ENCODE measurements at regions not wholly inside any gene's neighbourhood (a gene's known extent, or its start where the extent isn't known, plus 50 kb on each side); places are given as distances from the start of the nearest gene placed in this dataset.

GRCh38 chr19:13561461-13561860 is 55.2 kb upstream of the CACNA1A start:
- TF ChIP-seq, protein P1, sequence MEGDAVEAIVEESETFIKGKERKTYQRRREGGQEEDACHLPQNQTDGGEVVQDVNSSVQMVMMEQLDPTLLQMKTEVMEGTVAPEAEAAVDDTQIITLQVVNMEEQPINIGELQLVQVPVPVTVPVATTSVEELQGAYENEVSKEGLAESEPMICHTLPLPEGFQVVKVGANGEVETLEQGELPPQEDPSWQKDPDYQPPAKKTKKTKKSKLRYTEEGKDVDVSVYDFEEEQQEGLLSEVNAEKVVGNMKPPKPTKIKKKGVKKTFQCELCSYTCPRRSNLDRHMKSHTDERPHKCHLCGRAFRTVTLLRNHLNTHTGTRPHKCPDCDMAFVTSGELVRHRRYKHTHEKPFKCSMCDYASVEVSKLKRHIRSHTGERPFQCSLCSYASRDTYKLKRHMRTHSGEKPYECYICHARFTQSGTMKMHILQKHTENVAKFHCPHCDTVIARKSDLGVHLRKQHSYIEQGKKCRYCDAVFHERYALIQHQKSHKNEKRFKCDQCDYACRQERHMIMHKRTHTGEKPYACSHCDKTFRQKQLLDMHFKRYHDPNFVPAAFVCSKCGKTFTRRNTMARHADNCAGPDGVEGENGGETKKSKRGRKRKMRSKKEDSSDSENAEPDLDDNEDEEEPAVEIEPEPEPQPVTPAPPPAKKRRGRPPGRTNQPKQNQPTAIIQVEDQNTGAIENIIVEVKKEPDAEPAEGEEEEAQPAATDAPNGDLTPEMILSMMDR (IDR thresholded peaks at IDR 0.05; ENCODE audit: low read depth, low read length): no peak
- TF ChIP-seq POLR2A (IDR thresholded peaks at IDR 0.05; ENCODE audit: extremely low read depth, insufficient read length) (no peak), MYC (IDR thresholded peaks at IDR 0.05; ENCODE audit: low read depth, low read length) (no peak)
- TF ChIP-seq, protein P2, sequence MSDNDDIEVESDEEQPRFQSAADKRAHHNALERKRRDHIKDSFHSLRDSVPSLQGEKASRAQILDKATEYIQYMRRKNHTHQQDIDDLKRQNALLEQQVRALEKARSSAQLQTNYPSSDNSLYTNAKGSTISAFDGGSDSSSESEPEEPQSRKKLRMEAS (IDR thresholded peaks at IDR 0.05; ENCODE audit: low read depth, low read length): no peak

Data from NB4 (cell line).